ENCODE measurements at regions not wholly inside any gene's neighbourhood (a gene's known extent, or its start where the extent isn't known, plus 50 kb on each side); places are given as distances from the start of the nearest gene placed in this dataset.

DNA sequence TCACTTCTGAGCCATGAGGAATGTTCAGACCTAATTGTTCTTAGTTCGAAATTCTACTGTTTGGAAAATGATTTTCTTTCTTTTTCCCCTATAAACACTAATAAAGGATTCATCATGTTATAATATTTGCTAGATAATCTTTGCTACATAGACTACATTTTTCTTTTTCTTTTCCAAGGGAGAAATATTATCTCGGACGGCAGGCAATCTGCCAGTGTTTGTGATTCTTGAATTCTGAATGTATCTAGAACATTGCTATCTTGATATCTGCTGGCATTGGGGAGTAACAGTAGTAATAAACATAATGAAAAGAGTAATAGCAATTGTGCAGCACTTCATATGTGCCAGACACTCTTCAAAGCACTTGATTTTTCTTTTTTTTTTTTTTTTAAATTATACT is 107.7 kb upstream of the ZNF32 start:
- Histone ChIP-seq H3K9me2 (replicated peaks; ENCODE audit: insufficient read depth, low read length) (no peaks in the 10 kb centered on the region), H3K36me3 (replicated peaks; ENCODE audit: insufficient read depth, low read length) (no peaks in the 10 kb centered on the region), H3K9ac (ENCODE audit: low read length) (no peak overlapping the region), H3K27ac (ENCODE audit: low read length) (no peak overlapping the region), H2AFZ (ENCODE audit: low read length) (no peak overlapping the region), H3K4me1 (ENCODE audit: low read length) (no peaks in the 10 kb centered on the region), H3K4me3 (ENCODE audit: low read length) (no peak overlapping the region), H3K27me3 (replicated peaks; ENCODE audit: insufficient read depth, low read length) (no peaks in the 10 kb centered on the region), H3K4me2 (ENCODE audit: low read depth, low read length) (no peak overlapping the region), H3K9me3 (replicated peaks; ENCODE audit: insufficient read depth, low read length) (no peaks in the 10 kb centered on the region; the same call in 1 of the 2 replicates), H4K20me1 (ENCODE audit: insufficient read depth, low read length) (no peaks in the 10 kb centered on the region), H3F3A (ENCODE audit: insufficient read depth, low read length) (no peaks in the 10 kb centered on the region), H3K79me2 (ENCODE audit: low read length) (no peaks in the 10 kb centered on the region)
- TF ChIP-seq EZH2 (optimal IDR thresholded peaks at IDR 0.05; ENCODE audit: low read depth, low read length) (no peak), EZH2phosphoT487 (IDR thresholded peaks at IDR 0.05; ENCODE audit: low read length) (no peak), CTCF (IDR thresholded peaks at IDR 0.05; ENCODE audit: low read length) (no peak)
- no peak for DNase-seq

DNA sequence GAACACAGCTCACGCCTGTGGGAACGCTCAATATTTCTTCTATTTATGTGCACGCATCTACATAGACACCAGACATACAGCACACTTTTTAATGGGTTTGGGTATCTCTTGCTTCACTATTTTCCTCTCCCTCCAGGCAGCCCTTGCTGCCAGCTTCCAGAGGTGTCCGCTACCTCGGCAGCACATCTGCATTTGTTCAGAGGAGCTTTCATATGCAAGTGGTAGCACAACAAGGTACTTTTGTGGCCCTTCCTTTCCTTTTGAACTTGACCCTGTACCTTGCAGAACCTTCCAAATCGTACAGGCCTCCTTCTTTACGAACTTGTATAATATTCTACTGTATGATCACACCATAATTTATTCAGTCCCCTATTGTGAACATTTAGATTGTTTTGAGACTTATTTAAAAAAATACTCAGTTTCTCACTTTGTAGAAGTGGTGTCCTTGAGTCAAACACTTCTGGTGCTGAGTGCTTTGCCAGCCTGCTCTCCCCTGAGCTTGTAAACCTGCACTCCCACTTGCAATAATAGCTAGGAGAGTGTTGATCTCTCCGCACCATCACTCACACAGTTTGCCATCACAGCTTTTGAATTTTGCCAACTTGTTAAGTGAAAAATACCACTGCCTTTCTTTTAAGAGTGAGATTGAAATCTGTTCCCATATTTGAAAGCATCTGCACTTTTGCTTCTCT is 106.0 kb upstream of the ZNF32 start:
- TF ChIP-seq CTCF (IDR thresholded peaks at IDR 0.05; ENCODE audit: low read length) (no peak), EZH2phosphoT487 (IDR thresholded peaks at IDR 0.05; ENCODE audit: low read length) (no peak), EZH2 (optimal IDR thresholded peaks at IDR 0.05; ENCODE audit: low read depth, low read length) (no peak)
- no peak overlapping the region for H3K4me3 ChIP-seq (ENCODE audit: low read length)
- H3K9ac ChIP-seq (ENCODE audit: low read length): no peak overlapping the region
- no peak for DNase-seq
- H3K4me1 ChIP-seq (ENCODE audit: low read length): no peaks in the 10 kb centered on the region
- no peaks in the 10 kb centered on the region; the same call in 1 of the 2 replicates for H3K9me3 ChIP-seq (replicated peaks; ENCODE audit: insufficient read depth, low read length)
- no peaks in the 10 kb centered on the region for H3K79me2 ChIP-seq (ENCODE audit: low read length)
- no peak overlapping the region for H3K4me2 ChIP-seq (ENCODE audit: low read depth, low read length)
- no peak overlapping the region for H2AFZ ChIP-seq (ENCODE audit: low read length)
- H3K27ac ChIP-seq (ENCODE audit: low read length): no peak overlapping the region
- no peaks in the 10 kb centered on the region for H3K9me2 ChIP-seq (replicated peaks; ENCODE audit: insufficient read depth, low read length)
- no peaks in the 10 kb centered on the region for H3F3A ChIP-seq (ENCODE audit: insufficient read depth, low read length)
- H3K36me3 ChIP-seq (replicated peaks; ENCODE audit: insufficient read depth, low read length): no peaks in the 10 kb centered on the region
- no peaks in the 10 kb centered on the region for H4K20me1 ChIP-seq (ENCODE audit: insufficient read depth, low read length)
- H3K27me3 ChIP-seq (replicated peaks; ENCODE audit: insufficient read depth, low read length): no peaks in the 10 kb centered on the region

- no peak for TF ChIP-seq EZH2 (optimal IDR thresholded peaks at IDR 0.05; ENCODE audit: low read depth, low read length)
- TF ChIP-seq EZH2phosphoT487 (IDR thresholded peaks at IDR 0.05; ENCODE audit: low read length): no peak
- TF ChIP-seq CTCF (IDR thresholded peaks at IDR 0.05; ENCODE audit: low read length): no peak
- no peak overlapping the region for H3K4me2 ChIP-seq (ENCODE audit: low read depth, low read length)
- H3F3A ChIP-seq (ENCODE audit: insufficient read depth, low read length): no peaks in the 10 kb centered on the region
- H3K4me3 ChIP-seq (ENCODE audit: low read length): no peak overlapping the region
- no peak overlapping the region for H3K27ac ChIP-seq (ENCODE audit: low read length)
- H3K9me3 ChIP-seq (replicated peaks; ENCODE audit: insufficient read depth, low read length): no peaks in the 10 kb centered on the region; the same call in 1 of the 2 replicates
- no peaks in the 10 kb centered on the region for H3K79me2 ChIP-seq (ENCODE audit: low read length)
- H3K27me3 ChIP-seq (replicated peaks; ENCODE audit: insufficient read depth, low read length): no peaks in the 10 kb centered on the region
- H2AFZ ChIP-seq (ENCODE audit: low read length): no peak overlapping the region
- no peaks in the 10 kb centered on the region for H3K36me3 ChIP-seq (replicated peaks; ENCODE audit: insufficient read depth, low read length)
- no peaks in the 10 kb centered on the region for H4K20me1 ChIP-seq (ENCODE audit: insufficient read depth, low read length)
- no peak overlapping the region for H3K9ac ChIP-seq (ENCODE audit: low read length)
- H3K9me2 ChIP-seq (replicated peaks; ENCODE audit: insufficient read depth, low read length): no peaks in the 10 kb centered on the region
- no peaks in the 10 kb centered on the region for H3K4me1 ChIP-seq (ENCODE audit: low read length)
- DNase-seq: no peak
Measured at GRCh38 chr10:43753397-43754061, 104.8 kb upstream of the ZNF32 start.
